Psoas muscle (tissue), 7 donors: ENCODE measurements at regions not wholly inside any gene's neighbourhood (a gene's known extent, or its start where the extent isn't known, plus 50 kb on each side); places are given as distances from the start of the nearest gene placed in this dataset.

Experiments
- ATAC-seq, 4 donors: fragments of 200-7000 bp; cut with Tn5 transposase; one replicate each; pipeline ENCODE4 v1.9.1; 2020; ENCODE audit warnings: moderate library complexity in 3 of 4, mild to moderate bottlenecking in 2 of 4
- DNase-seq, 2 donors: peaks; one replicate each; pipeline ENCODE4 v3.0.0-alpha.2; 2020
- H3K27ac ChIP-seq: fragments of 200-600 bp; one replicate; pipeline ENCODE4 v1.8.0; 2022
- H3K27me3 ChIP-seq, 3 donors: fragments of 200-600 bp in 1 of 3; one replicate each; pipeline versions ENCODE4 v1.6.1 to v1.8.0; 2013 to 2022; ENCODE audit warnings: low read length in 2 of 3, mild to moderate bottlenecking in 2 of 3, moderate library complexity in 1 of 3; ENCODE audit not compliant: insufficient read depth in 3 of 3
- H3K36me3 ChIP-seq, 2 donors: fragments of 200-600 bp in 1 of 2; one replicate each; pipeline versions ENCODE4 v1.6.1 to v1.8.0; 2013 to 2022; ENCODE audit warnings: low read depth in 1 of 2, mild to moderate bottlenecking in 1 of 2, moderate library complexity in 1 of 2; ENCODE audit not compliant: insufficient read depth in 1 of 2
- H3K4me1 ChIP-seq: fragments of 200-600 bp; one replicate; pipeline ENCODE4 v1.8.0; 2022
- H3K4me3 ChIP-seq: fragments of 200-600 bp; one replicate; pipeline ENCODE4 v1.8.0; 2022; ENCODE audit warnings: mild to moderate bottlenecking
- H3K9me3 ChIP-seq: fragments of 200-600 bp; one replicate; pipeline ENCODE4 v1.8.0; 2022
- CTCF ChIP-seq: fragments of 200-600 bp; IDR thresholded peaks from one replicate; pipeline ENCODE4 v1.8.0; 2022; ENCODE audit warnings: antibody characterized with exemption
- WGBS, 3 donors: extraction: QIAGEN DNeasy Blood & Tissue Kit; methylation state at CpG; one replicate each; pipeline versions ENCODE4 v1.1.6 to v1.1.7; 2013; 5-methylcytosine and 5-hydroxymethylcytosine counted together
- intact Hi-C, 2 donors: fragments of 100-400 bp; cut with DNase I; formaldehyde crosslinking; loops; one replicate each; pipeline versions ENCODE4 v1.11.0 to v1.14.2; 2022
- donor health status: healthy with polysubstance abuse.
- donor health status: DM: no; HTN: no; CAD: no; lungs with moderate emphysema.
- donor health status: Bipolar disorder and iron deficiency.
- donor health status: healthy.
- donor health status: DM: yes; HTN: yes; CAD: no.
- donor health status: DM: no; HTN: no; CAD: no.
- donor health status: DM: yes; HTN: yes; CAD: no.

GRCh38 chr14:66231820-66232219 is 254.4 kb upstream of the CCDC196 start:
- no peaks in the 10 kb centered on the region for H3K4me1 ChIP-seq
- H3K27ac ChIP-seq = no peak overlapping the region
- intact Hi-C loops = no loop called here
- no peak overlapping the region for H3K4me3 ChIP-seq
- DNase-seq (no peak), ATAC-seq (no peak)
- no peaks in the 10 kb centered on the region for H3K36me3 ChIP-seq
- WGBS, 3 donors = 45 to 47% (median 46%) methylated on average over 4 of the region's 4 CpGs
- no peaks in the 10 kb centered on the region for H3K9me3 ChIP-seq
- TF ChIP-seq CTCF = no peak
- H3K27me3 ChIP-seq = no peaks in the 10 kb centered on the region

GRCh38 chr14:66233591-66233990 is 252.6 kb upstream of the CCDC196 start:
- WGBS, 3 donors = 23 to 31% (median 27%) methylated on average over 4 of the region's 4 CpGs
- no peak for TF ChIP-seq CTCF
- intact Hi-C loops = no loop called here
- no peaks in the 10 kb centered on the region for H3K9me3 ChIP-seq
- no peak overlapping the region for H3K4me3 ChIP-seq
- DNase-seq (no peak), ATAC-seq (no peak)
- no peak overlapping the region for H3K27ac ChIP-seq
- H3K27me3 ChIP-seq = no peaks in the 10 kb centered on the region
- H3K36me3 ChIP-seq = no peaks in the 10 kb centered on the region
- H3K4me1 ChIP-seq = no peaks in the 10 kb centered on the region

GRCh38 chr14:66234411-66234810 is 251.8 kb upstream of the CCDC196 start:
- intact Hi-C loops = no loop called here
- DNase-seq (no peak), ATAC-seq (no peak)
- Histone ChIP-seq H3K4me1 (no peaks in the 10 kb centered on the region), H3K4me3 (no peak overlapping the region), H3K27me3 (no peaks in the 10 kb centered on the region), H3K27ac (no peak overlapping the region), H3K9me3 (no peaks in the 10 kb centered on the region), H3K36me3 (no peaks in the 10 kb centered on the region)
- no peak for TF ChIP-seq CTCF
- 81 to 91% (median 89%) methylated on average over 2 of the region's 2 CpGs for WGBS, 3 donors

GRCh38 chr14:66237741-66238140 is 248.4 kb upstream of the CCDC196 start:
- no peak for DNase-seq
- 59 to 62% (median 61%) methylated on average over 4 of the region's 4 CpGs for WGBS, 3 donors
- Histone ChIP-seq H3K4me3 (no peak overlapping the region), H3K27me3 (no peaks in the 10 kb centered on the region), H3K36me3 (no peaks in the 10 kb centered on the region), H3K9me3 (no peaks in the 10 kb centered on the region), H3K4me1 (no peaks in the 10 kb centered on the region), H3K27ac (no peak overlapping the region)
- intact Hi-C loops = no loop called here
- no peak for ATAC-seq
- no peak for TF ChIP-seq CTCF

- Histone ChIP-seq H3K4me3 (no peak overlapping the region), H3K27ac (no peak overlapping the region), H3K4me1 (no peaks in the 10 kb centered on the region), H3K9me3 (no peaks in the 10 kb centered on the region), H3K36me3 (no peaks in the 10 kb centered on the region), H3K27me3 (no peaks in the 10 kb centered on the region)
- DNase-seq (no peak), ATAC-seq (no peak)
- intact Hi-C loops = no loop called here
- 9 to 12% (median 10%) methylated on average over 1 of the region's 1 CpG for WGBS, 3 donors
- no peak for TF ChIP-seq CTCF
These were observed 247.2 kb upstream of the CCDC196 start for GRCh38 chr14:66238969-66239368.
